Heart left ventricle (tissue), 13 donors: ENCODE measurements at regions not wholly inside any gene's neighbourhood (a gene's known extent, or its start where the extent isn't known, plus 50 kb on each side); places are given as distances from the start of the nearest gene placed in this dataset.
A peak's percentile ranks its signal among the peaks of the same experiment; 100 is the strongest.

Source experiments
- CTCF ChIP-seq, 12 donors: fragments of 200-600 bp; sonication (generic) in 4 of 12; IDR thresholded peaks; one replicate each; pipeline versions ENCODE4 v1.5.0 to v1.8.0; 2018 to 2022; ENCODE audit warnings: antibody characterized with exemption in 12 of 12, mild to moderate bottlenecking in 5 of 12
- POLR2A ChIP-seq, 2 donors: fragments of 450-650 bp; IDR thresholded peaks; one replicate each; pipeline ENCODE4 v1.6.1; 2017; ENCODE audit warnings: antibody characterized with exemption in 2 of 2, mild to moderate bottlenecking in 2 of 2, moderate library complexity in 2 of 2
- donor health status: ischemic (EF 13 %, LVEDD 7.1; RV severe dilation, severe dysfunction).
- donor health status: DM: no; HTN: yes; CAD: no.
- donor health status: DM: no; HTN: no; CAD: no.
- donor health status: ischemic (EF 25% LVEDD 6.9; RV normal size, moderate dysfunction).
- donor health status: ischemic (EF 25% LVEDD 5.7; RV mildly dilated, moderate dysfunction).
- donor health status: ischemic (EF 35%, LVEDD 5.7; RV mildly dilated, moderate dysfunction).
- donor health status: nonischemic (EF 11% LVEDD 7.7; RV severe dilation, severe dysfunction).
- donor health status: DM: yes; HTN: yes; CAD: no.
- donor health status: PGD.
- donor health status: ischemic (EF 29% LVEDD 5.4; RV normal size, mild dysfunction).
- donor health status: nonischemic (EF 23%, LVEDD 6.1; RV moderate dilation, normal function).

- no peak for TF ChIP-seq POLR2A (IDR thresholded peaks at IDR 0.05)
- TF ChIP-seq CTCF (IDR thresholded peaks at IDR 0.05) = peak; percentile 25 to 69 (median 47)
Observed at GRCh38 chr18:72672364-72673184, 128.4 kb upstream of the CBLN2 start.
